Body of pancreas (tissue), 4 donors: ENCODE measurements at regions not wholly inside any gene's neighbourhood (a gene's known extent, or its start where the extent isn't known, plus 50 kb on each side); places are given as distances from the start of the nearest gene placed in this dataset.

ENCODE experiments used
- ATAC-seq: fragments of 150-250 bp; one replicate; pipeline ENCODE4 v1.9.1; 2016
- DNase-seq, 4 donors: peaks; one replicate each; pipeline ENCODE4 v3.0.0-alpha.2; 2019
- H3K27ac ChIP-seq, 4 donors: fragments of 200-600 bp; sonication (generic); 1 replicate in 3 of 4; 2 replicates in 1 of 4; pipeline versions ENCODE4 v1.5.1 to v1.6.1; 2016 to 2019; ENCODE audit warnings: mild to moderate bottlenecking in 1 of 4, mixed read lengths in 1 of 4, moderate library complexity in 1 of 4
- H3K27me3 ChIP-seq, 2 donors: fragments of 200-600 bp; sonication (generic); one replicate each; pipeline ENCODE4 v1.6.0; 2016; ENCODE audit warnings: mild to moderate bottlenecking in 1 of 2
- H3K36me3 ChIP-seq, 2 donors: fragments of 200-600 bp; sonication (generic); replicated peaks in 1 of 2; 2 replicates each; pipeline ENCODE4 v1.5.1; 2016; ENCODE audit warnings: low read depth in 2 of 2; ENCODE audit not compliant: insufficient read depth in 1 of 2
- H3K4me1 ChIP-seq: fragments of 200-600 bp; sonication (generic); one replicate; pipeline ENCODE4 v1.6.0; 2016
- H3K4me3 ChIP-seq, 2 donors: fragments of 200-600 bp; sonication (generic); 1 replicate in 1 of 2; 2 replicates in 1 of 2; pipeline ENCODE4 v1.5.1; 2016 to 2019
- H3K9me3 ChIP-seq, 3 donors: fragments of 200-600 bp; sonication (generic); 1 replicate in 2 of 3; 2 replicates in 1 of 3; pipeline ENCODE4 v1.5.1; 2016
- POLR2A ChIP-seq, 3 donors: fragments of 450-650 bp; IDR thresholded peaks; one replicate each; pipeline ENCODE4 v1.6.1; 2016; ENCODE audit warnings: antibody characterized with exemption in 3 of 3, mild to moderate bottlenecking in 2 of 3
- WGBS, 2 donors: methylation state at CpG; one replicate each; pipeline ENCODE4 v1.1.5; 2017; 5-methylcytosine and 5-hydroxymethylcytosine counted together
- intact Hi-C: fragments of 100-400 bp; cut with DNase I; formaldehyde crosslinking; loops from one replicate; pipeline ENCODE4 v1.15.1; 2023
- TF ChIP-seq, protein P1 (sequence below), 7 experiments: fragments of 450-650 bp in 4 of 7; fragments of 200-600 bp in 3 of 7; sonication (generic) in 3 of 7; IDR thresholded peaks; one replicate each; pipeline ENCODE4 v1.5.1; 2016 to 2019; ENCODE audit warnings: antibody characterized with exemption in 7 of 7

DNA sequence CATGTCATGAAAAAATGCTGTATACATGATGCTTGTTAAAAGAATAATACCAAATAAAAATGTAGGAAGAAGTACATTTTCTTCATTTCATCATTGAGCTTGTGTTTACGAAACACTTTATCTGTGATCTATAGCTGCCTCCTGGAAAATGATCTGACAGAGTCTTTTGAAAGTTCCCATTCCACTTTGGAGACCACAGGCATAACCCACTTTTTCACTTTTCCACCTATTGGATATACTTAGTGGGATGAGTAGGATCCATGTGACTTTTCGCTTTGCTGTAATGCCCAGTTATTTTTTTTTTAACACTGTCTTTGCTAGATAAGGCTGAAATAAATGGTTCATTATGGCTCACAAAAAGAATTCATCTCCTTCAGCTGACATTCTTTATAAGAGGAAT lies 773.0 kb upstream of the AMELY start:
- no peaks in the 10 kb centered on the region for H3K4me1 ChIP-seq
- no peaks in the 10 kb centered on the region for H3K36me3 ChIP-seq
- H3K27me3 ChIP-seq: no peaks in the 10 kb centered on the region
- no peak for TF ChIP-seq POLR2A (IDR thresholded peaks at IDR 0.05)
- TF ChIP-seq, protein P1, sequence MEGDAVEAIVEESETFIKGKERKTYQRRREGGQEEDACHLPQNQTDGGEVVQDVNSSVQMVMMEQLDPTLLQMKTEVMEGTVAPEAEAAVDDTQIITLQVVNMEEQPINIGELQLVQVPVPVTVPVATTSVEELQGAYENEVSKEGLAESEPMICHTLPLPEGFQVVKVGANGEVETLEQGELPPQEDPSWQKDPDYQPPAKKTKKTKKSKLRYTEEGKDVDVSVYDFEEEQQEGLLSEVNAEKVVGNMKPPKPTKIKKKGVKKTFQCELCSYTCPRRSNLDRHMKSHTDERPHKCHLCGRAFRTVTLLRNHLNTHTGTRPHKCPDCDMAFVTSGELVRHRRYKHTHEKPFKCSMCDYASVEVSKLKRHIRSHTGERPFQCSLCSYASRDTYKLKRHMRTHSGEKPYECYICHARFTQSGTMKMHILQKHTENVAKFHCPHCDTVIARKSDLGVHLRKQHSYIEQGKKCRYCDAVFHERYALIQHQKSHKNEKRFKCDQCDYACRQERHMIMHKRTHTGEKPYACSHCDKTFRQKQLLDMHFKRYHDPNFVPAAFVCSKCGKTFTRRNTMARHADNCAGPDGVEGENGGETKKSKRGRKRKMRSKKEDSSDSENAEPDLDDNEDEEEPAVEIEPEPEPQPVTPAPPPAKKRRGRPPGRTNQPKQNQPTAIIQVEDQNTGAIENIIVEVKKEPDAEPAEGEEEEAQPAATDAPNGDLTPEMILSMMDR (IDR thresholded peaks at IDR 0.05): no peak
- no peak overlapping the region for H3K27ac ChIP-seq
- intact Hi-C loops: no loop called here
- WGBS, 2 donors: 85 to 86% methylated on average over 2 of the region's 2 CpGs
- DNase-seq (no peak), ATAC-seq (no peak)
- H3K4me3 ChIP-seq: no peak overlapping the region
- no peaks in the 10 kb centered on the region for H3K9me3 ChIP-seq

DNA sequence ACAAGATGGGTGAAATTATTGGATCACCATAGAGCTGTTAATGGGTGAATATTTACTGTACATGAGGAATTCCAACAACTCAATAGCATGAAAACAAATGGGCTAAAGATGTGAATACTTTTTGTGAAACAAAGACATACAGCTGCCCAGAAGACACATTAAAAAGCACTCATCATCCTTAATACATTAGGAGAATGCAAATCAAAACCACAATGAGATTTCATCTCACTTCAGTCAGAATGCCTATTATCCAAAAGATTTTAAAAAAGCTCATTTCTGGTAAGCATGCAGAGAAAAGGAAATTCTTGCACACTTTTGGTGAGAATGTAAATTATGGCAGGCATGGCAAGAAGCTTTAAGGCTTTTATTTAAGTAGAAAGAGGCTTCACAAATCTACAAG lies 770.8 kb upstream of the AMELY start:
- DNase-seq: no peak
- TF ChIP-seq, protein P1 (IDR thresholded peaks at IDR 0.05): no peak
- no peak for TF ChIP-seq POLR2A (IDR thresholded peaks at IDR 0.05)
- H3K9me3 ChIP-seq: no peaks in the 10 kb centered on the region
- H3K27ac ChIP-seq: no peak overlapping the region
- H3K36me3 ChIP-seq: no peaks in the 10 kb centered on the region
- no peaks in the 10 kb centered on the region for H3K4me1 ChIP-seq
- intact Hi-C loops: no loop called here
- ATAC-seq: no peak
- no peak overlapping the region for H3K4me3 ChIP-seq
- no peaks in the 10 kb centered on the region for H3K27me3 ChIP-seq

DNA sequence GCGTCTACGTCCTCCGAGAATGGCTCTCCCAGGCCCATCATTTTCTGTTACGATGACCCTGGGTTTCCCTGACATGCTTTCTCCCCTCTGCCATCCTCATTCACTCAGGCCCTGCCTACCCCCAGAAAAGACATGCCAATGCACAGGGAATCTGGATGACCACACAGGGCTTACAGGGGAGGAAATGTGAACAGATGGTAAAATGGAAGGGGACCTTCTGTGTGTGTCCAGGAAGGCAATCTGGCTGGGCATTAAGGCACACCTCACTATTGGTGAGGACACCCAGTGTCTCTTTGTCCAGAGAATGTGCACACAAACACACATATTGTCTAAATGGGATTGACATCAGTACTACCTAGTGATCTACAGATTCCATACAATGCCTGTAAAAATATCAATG lies 769.9 kb upstream of the AMELY start:
- 100% methylated on average over 4 of the region's 4 CpGs; no CpG with 5 or more reads in 1 of the 2 donors for WGBS, 2 donors
- no peaks in the 10 kb centered on the region for H3K9me3 ChIP-seq
- H3K36me3 ChIP-seq: no peaks in the 10 kb centered on the region
- ATAC-seq (no peak), DNase-seq (no peak)
- no peaks in the 10 kb centered on the region for H3K4me1 ChIP-seq
- TF ChIP-seq, protein P1 (IDR thresholded peaks at IDR 0.05): no peak
- no peak for TF ChIP-seq POLR2A (IDR thresholded peaks at IDR 0.05)
- no peak overlapping the region for H3K4me3 ChIP-seq
- intact Hi-C loops: no loop called here
- no peaks in the 10 kb centered on the region for H3K27me3 ChIP-seq
- no peak overlapping the region for H3K27ac ChIP-seq

DNA sequence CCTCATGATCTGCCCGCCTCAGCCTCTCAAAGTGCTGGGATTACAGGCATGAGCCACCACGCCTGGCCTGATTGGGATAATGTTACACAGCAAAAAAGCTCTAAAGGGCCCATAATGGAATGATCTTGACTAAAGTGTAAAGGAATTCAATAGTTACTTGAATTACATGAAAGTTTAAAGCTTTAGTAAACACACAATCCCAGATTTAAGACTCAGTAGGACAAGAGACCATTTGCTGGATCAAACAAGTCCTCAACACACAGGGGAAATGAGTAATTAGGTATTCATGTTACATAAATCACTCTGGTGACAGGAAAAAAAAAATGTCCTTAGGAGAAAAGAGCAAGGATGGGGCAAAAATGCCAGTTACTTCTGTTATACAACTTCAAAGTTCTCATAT lies 762.9 kb upstream of the AMELY start:
- no peaks in the 10 kb centered on the region for H3K27me3 ChIP-seq
- H3K27ac ChIP-seq: no peak overlapping the region
- no peaks in the 10 kb centered on the region for H3K36me3 ChIP-seq
- WGBS, 2 donors: 83 to 91% methylated on average over 2 of the region's 2 CpGs
- H3K4me1 ChIP-seq: no peaks in the 10 kb centered on the region
- TF ChIP-seq, protein P1 (IDR thresholded peaks at IDR 0.05): no peak
- TF ChIP-seq POLR2A (IDR thresholded peaks at IDR 0.05): no peak
- no peak overlapping the region for H3K4me3 ChIP-seq
- intact Hi-C loops: no loop called here
- DNase-seq (no peak), ATAC-seq (no peak)
- no peaks in the 10 kb centered on the region for H3K9me3 ChIP-seq

DNA sequence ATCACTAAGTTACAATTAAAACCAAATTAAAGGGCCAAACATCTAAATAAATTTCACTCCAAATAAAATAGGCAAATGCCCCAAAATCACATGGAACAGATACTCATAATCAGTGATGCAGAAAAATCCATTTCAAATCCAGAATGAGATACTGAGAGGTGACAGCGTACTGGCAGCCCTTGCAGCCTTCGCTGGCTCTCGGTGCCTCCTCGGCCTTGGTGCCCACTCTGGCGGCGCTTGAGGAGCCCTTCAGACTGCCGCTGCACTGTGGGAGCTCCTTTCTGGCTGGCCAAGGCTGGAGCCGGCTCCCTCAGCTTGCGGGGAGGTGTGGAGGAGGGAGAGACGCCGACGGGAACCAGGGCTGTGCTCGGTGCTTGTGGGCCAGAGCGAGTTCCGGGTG lies 761.2 kb upstream of the AMELY start:
- Histone ChIP-seq H3K27ac (no peak overlapping the region), H3K4me1 (no peaks in the 10 kb centered on the region), H3K36me3 (no peaks in the 10 kb centered on the region), H3K27me3 (no peaks in the 10 kb centered on the region), H3K4me3 (no peak overlapping the region), H3K9me3 (no peaks in the 10 kb centered on the region)
- WGBS, 2 donors: 91 to 93% methylated on average over 10 of the region's 15 CpGs
- no peak for TF ChIP-seq POLR2A (IDR thresholded peaks at IDR 0.05)
- TF ChIP-seq, protein P1 (IDR thresholded peaks at IDR 0.05): no peak
- intact Hi-C loops: no loop called here
- no peak for ATAC-seq
- DNase-seq: no peak
